ENCODE measurements at regions not wholly inside any gene's neighbourhood (a gene's known extent, or its start where the extent isn't known, plus 50 kb on each side); places are given as distances from the start of the nearest gene placed in this dataset.

DNA sequence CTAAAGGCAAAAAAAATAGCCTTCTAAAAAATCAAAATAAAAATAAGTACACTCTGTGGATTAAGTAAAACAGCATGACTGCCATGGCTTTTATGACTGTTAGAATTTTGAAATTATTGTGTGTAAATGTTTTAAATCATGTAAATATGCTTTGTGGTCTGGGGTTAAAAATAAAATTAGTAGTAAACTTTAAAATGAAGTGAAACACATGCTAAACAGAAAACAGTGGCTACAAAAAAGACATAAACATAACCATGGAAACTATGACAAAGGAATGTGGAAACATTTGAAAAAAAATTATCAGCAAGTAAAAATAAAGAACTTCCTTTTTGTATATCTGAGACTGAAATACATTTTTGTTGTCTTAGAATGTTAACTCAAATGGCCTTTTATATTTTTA lies 134.5 kb upstream of the SPEF2 start:
- no peak overlapping the region for H3K4me3 ChIP-seq (ENCODE audit: control insufficient read depth, low read depth, low read length)
- DNase-seq (ENCODE audit: low read depth), result no peak
- TF ChIP-seq CTCF (IDR thresholded peaks at IDR 0.05; ENCODE audit: control insufficient read depth, insufficient read depth, low read depth, low read length, missing control alignments), result no peak

DNA sequence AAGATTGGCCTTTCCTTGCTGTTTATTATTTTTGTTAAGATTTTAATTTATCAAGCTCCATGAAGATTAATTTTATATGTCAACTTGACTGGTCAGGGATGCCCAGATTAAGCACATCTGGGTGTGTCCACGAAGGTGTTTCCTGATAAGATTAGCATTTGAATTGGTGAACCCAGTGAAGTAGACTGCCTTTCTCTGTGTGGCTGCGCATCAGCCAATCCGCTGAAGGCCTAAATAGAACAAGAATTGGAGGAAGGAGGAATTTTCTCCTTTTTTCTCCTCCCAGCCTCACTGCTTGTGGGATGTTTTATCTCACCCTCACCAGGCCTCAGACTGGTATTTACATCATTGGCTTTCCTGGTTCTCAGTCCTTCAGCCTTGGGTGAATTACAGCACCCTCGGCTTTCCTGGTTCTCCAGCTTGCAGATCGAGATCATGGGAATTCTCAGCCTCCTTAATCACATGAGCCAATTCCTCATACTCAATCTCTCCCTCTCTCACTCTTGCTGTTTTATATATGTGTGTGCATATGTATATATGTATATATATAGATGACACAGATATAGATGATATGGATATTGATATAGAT lies 135.4 kb upstream of the SPEF2 start:
- H3K4me3 ChIP-seq (ENCODE audit: control insufficient read depth, low read depth, low read length), result no peak overlapping the region
- DNase-seq (ENCODE audit: low read depth), result no peak
- no peak for TF ChIP-seq CTCF (IDR thresholded peaks at IDR 0.05; ENCODE audit: control insufficient read depth, insufficient read depth, low read depth, low read length, missing control alignments)

DNA sequence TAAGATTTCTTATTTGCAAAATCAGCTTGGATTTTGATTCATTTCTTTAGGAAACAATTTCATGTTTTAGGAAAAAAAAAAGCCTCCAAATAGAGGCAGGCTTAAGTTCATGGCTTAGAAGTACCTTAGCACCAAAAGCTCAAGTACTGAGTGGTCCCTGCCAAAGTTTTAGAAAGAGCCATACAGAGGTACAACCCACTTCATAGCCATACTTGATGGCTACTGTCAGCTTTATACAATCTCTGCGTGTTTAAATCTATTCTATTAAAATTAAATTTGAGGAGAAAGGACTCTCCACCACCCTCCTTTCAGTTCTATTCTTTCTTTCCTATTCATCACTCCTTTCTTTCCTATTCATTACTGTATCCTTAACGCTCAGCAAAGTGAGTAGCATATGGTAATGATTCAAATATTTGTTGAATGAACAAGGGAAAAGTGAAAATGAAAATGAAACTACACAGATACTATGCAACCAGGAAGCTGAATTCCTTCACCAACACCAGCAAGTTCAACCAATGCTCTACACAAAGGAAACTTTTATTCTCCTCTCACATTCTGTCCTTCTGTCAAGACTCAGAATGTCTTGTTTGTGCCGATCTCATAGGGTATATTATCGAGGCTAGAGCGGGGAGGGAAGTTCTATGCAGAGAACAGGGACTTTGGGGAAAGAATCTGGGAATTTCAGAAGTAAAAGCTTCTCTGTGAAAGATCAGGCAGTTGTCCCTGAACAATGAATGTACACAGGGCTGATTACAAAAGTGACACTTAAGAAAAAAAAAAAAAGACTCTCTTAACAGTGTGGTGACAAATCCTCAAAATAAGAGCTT lies 138.6 kb upstream of the SPEF2 start:
- TF ChIP-seq CTCF (IDR thresholded peaks at IDR 0.05; ENCODE audit: control insufficient read depth, insufficient read depth, low read depth, low read length, missing control alignments), result no peak
- no peak overlapping the region for H3K4me3 ChIP-seq (ENCODE audit: control insufficient read depth, low read depth, low read length)
- DNase-seq (ENCODE audit: low read depth), result no peak

GRCh38 chr5:35477911-35478310 lies 139.8 kb upstream of the SPEF2 start:
- no peak overlapping the region for H3K4me3 ChIP-seq (ENCODE audit: control insufficient read depth, low read depth, low read length)
- TF ChIP-seq CTCF (IDR thresholded peaks at IDR 0.05; ENCODE audit: control insufficient read depth, insufficient read depth, low read depth, low read length, missing control alignments), result no peak
- no peak for DNase-seq (ENCODE audit: low read depth)

DNA sequence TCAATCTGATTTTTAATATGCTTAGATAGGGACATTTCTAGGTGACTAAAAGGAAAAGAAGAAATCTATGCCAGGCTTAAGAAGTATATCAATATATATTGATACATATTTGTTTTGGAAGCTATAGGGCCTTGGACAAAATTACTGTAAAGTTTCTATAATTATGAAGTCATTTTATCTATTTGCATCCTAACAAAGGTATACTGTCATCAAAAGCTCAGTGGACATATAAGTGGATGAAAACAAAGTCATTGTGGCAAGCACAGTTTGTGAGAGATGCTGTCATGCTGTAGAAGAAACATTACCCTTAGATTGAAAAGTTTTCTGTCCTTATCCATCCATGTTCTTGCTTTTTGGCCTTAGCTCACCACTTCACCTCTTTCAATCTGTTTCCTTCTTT lies 140.3 kb upstream of the SPEF2 start:
- no peak for TF ChIP-seq CTCF (IDR thresholded peaks at IDR 0.05; ENCODE audit: control insufficient read depth, insufficient read depth, low read depth, low read length, missing control alignments)
- H3K4me3 ChIP-seq (ENCODE audit: control insufficient read depth, low read depth, low read length), result no peak overlapping the region
- DNase-seq (ENCODE audit: low read depth), result no peak

- DNase-seq (ENCODE audit: low read depth), result no peak
- no peak overlapping the region for H3K4me3 ChIP-seq (ENCODE audit: control insufficient read depth, low read depth, low read length)
- no peak for TF ChIP-seq CTCF (IDR thresholded peaks at IDR 0.05; ENCODE audit: control insufficient read depth, insufficient read depth, low read depth, low read length, missing control alignments)
These were observed 140.9 kb upstream of the SPEF2 start for GRCh38 chr5:35476797-35477196.
